H1 (cell line): ENCODE measurements at regions not wholly inside any gene's neighbourhood (a gene's known extent, or its start where the extent isn't known, plus 50 kb on each side); places are given as distances from the start of the nearest gene placed in this dataset.

Experiments
- CTCF ChIA-PET: fragments of 300-600 bp; sonication (Branson Sonifier 250); formaldehyde crosslinking; loops from one replicate; lab custom pipeline; 2021; ENCODE audit not compliant: partially characterized antibody; lab: Charles Lee
- POLR2A ChIA-PET: fragments of 300-600 bp; sonication (Branson Sonifier 250); formaldehyde crosslinking; loops from one replicate; lab custom pipeline; 2021; ENCODE audit warnings: inconsistent platforms; ENCODE audit not compliant: partially characterized antibody; lab: Charles Lee
- DNase-seq, 2 experiments: peaks; one replicate each; pipeline versions ENCODE4 v3.0.0 to v3.0.0-alpha.2; 2010 to 2022; ENCODE audit warnings: low spot score in 2 of 2, low read depth in 1 of 2, mixed read lengths in 1 of 2
- FAIRE-seq: peaks from 2 replicates; lab custom pipeline; 2011; peaks lifted over from hg19 to GRCh38; lab: Jason Lieb, UNC
- H2AFZ ChIP-seq: 2 replicates; pipeline ENCODE4 v1.8.1; 2012; ENCODE audit warnings: low read length, inconsistent platforms
- H2AK5ac ChIP-seq: 2 replicates; pipeline ENCODE4 v1.6.1; 2013; ENCODE audit warnings: low read depth, low read length
- H2BK120ac ChIP-seq: replicated peaks from 2 replicates; pipeline ENCODE3; 2013; ENCODE audit warnings: low read depth, low read length, inconsistent platforms
- H2BK12ac ChIP-seq: 2 replicates; pipeline ENCODE4 v1.6.1; 2013; ENCODE audit warnings: low read depth, low read length
- H2BK15ac ChIP-seq: 2 replicates; pipeline ENCODE4 v1.6.1; 2013; ENCODE audit warnings: low read length
- H2BK20ac ChIP-seq: 2 replicates; pipeline ENCODE4 v1.6.1; 2013; ENCODE audit warnings: low read length
- H2BK5ac ChIP-seq: 2 replicates; pipeline ENCODE4 v1.6.1; 2013; ENCODE audit warnings: low read depth, low read length
- H3K14ac ChIP-seq: 2 replicates; pipeline ENCODE4 v1.6.1; 2013; ENCODE audit warnings: inconsistent platforms; ENCODE audit not compliant: insufficient read length
- H3K18ac ChIP-seq: 2 replicates; pipeline ENCODE4 v1.6.1; 2013; ENCODE audit warnings: low read length; ENCODE audit errors: extremely low read depth
- H3K23ac ChIP-seq: 2 replicates; pipeline ENCODE4 v1.6.1; 2013; ENCODE audit warnings: inconsistent platforms; ENCODE audit not compliant: insufficient read length
- H3K23me2 ChIP-seq: 2 replicates; pipeline ENCODE4 v1.6.1; 2013; ENCODE audit warnings: low read depth, low read length
- H3K27ac ChIP-seq: 2 replicates; pipeline ENCODE4 v1.6.1; 2011; ENCODE audit warnings: low read depth, low read length, inconsistent platforms
- H3K27me3 ChIP-seq, 4 experiments: replicated peaks in 1 of 4; 1 replicate in 1 of 4; 2 replicates in 3 of 4; pipeline versions ENCODE4 v1.6.1 to v1.8.1; 2011 to 2013; ENCODE audit warnings: low read length in 3 of 4, mild to moderate bottlenecking in 3 of 4, inconsistent platforms in 2 of 4, mixed read lengths in 2 of 4, moderate library complexity in 1 of 4; ENCODE audit not compliant: control insufficient read depth in 3 of 4, insufficient read depth in 3 of 4; ENCODE audit errors: extremely low read depth in 1 of 4
- H3K36me3 ChIP-seq, 4 experiments: 2 replicates each; pipeline versions ENCODE4 v1.6.1 to v1.8.1; 2011 to 2013; ENCODE audit warnings: mild to moderate bottlenecking in 4 of 4, low read length in 3 of 4, moderate library complexity in 2 of 4, control low read depth in 1 of 4, inconsistent platforms in 1 of 4; ENCODE audit not compliant: insufficient read depth in 4 of 4, control insufficient read depth in 2 of 4
- H3K4ac ChIP-seq: replicated peaks from 2 replicates; pipeline ENCODE3; 2013; ENCODE audit warnings: low read length, low read depth, mixed read lengths, inconsistent platforms; ENCODE audit not compliant: insufficient read length
- H3K4me1 ChIP-seq, 4 experiments: replicated peaks in 1 of 4; 1 replicate in 1 of 4; 2 replicates in 3 of 4; pipeline versions ENCODE4 v1.6.1 to v1.8.1; 2011 to 2013; ENCODE audit warnings: low read length in 3 of 4, inconsistent platforms in 2 of 4, mixed read lengths in 1 of 4; ENCODE audit not compliant: insufficient read depth in 4 of 4, control insufficient read depth in 3 of 4
- H3K4me2 ChIP-seq, 2 experiments: 2 replicates each; pipeline versions ENCODE4 v1.6.1 to v1.8.1; 2011 to 2013; ENCODE audit warnings: low read depth in 2 of 2, low read length in 2 of 2, control low read depth in 1 of 2, inconsistent platforms in 1 of 2, mild to moderate bottlenecking in 1 of 2; ENCODE audit not compliant: insufficient read depth in 1 of 2
- H3K4me3 ChIP-seq, 4 experiments: fragments of 200-600, 300-600 bp in 1 of 4; sonication (generic), shearing (Covaris generic), sonication (Bioruptor Twin) in 1 of 4; 2 replicates each; pipeline versions ENCODE4 v1.5.1 to v1.8.1; 2011 to 2016; ENCODE audit warnings: low read length in 4 of 4, low read depth in 3 of 4, control low read depth in 2 of 4, inconsistent platforms in 2 of 4, mild to moderate bottlenecking in 2 of 4, mixed read lengths in 1 of 4, moderate library complexity in 1 of 4; ENCODE audit not compliant: insufficient read depth in 2 of 4; ENCODE audit errors: extremely low read depth in 1 of 4
- H3K56ac ChIP-seq: replicated peaks from 2 replicates; pipeline ENCODE3; 2013; ENCODE audit warnings: low read depth, mild to moderate bottlenecking, mixed read lengths, low read length, inconsistent platforms; ENCODE audit not compliant: insufficient read length
- H3K79me1 ChIP-seq: 2 replicates; pipeline ENCODE4 v1.6.1; 2013; ENCODE audit warnings: low read depth, low read length, control low read depth
- H3K79me2 ChIP-seq, 2 experiments: 2 replicates each; pipeline versions ENCODE4 v1.6.1 to v1.8.1; 2012 to 2013; ENCODE audit warnings: low read length in 2 of 2, mild to moderate bottlenecking in 2 of 2, inconsistent platforms in 1 of 2; ENCODE audit not compliant: insufficient read depth in 2 of 2, control insufficient read depth in 1 of 2
- H3K9ac ChIP-seq, 4 experiments: replicated peaks in 1 of 4; 1 replicate in 1 of 4; 2 replicates in 3 of 4; pipeline versions ENCODE4 v1.6.1 to v1.8.1; 2011 to 2013; ENCODE audit warnings: low read depth in 3 of 4, low read length in 3 of 4, control low read depth in 2 of 4, mild to moderate bottlenecking in 2 of 4, moderate library complexity in 2 of 4, inconsistent platforms in 1 of 4; ENCODE audit errors: extremely low read depth in 1 of 4
- H3K9me3 ChIP-seq, 2 experiments: 2 replicates each; pipeline versions ENCODE4 v1.6.1 to v1.8.1; 2012 to 2013; ENCODE audit warnings: mild to moderate bottlenecking in 2 of 2, moderate library complexity in 2 of 2, control low read depth in 1 of 2, inconsistent platforms in 1 of 2, low read depth in 1 of 2, low read length in 1 of 2, mixed read lengths in 1 of 2; ENCODE audit not compliant: insufficient read depth in 2 of 2
- H4K20me1 ChIP-seq, 2 experiments: replicated peaks in 1 of 2; 2 replicates each; pipeline versions ENCODE3 to v1.8.1; 2011 to 2013; ENCODE audit warnings: inconsistent platforms in 2 of 2, low read length in 2 of 2, mild to moderate bottlenecking in 1 of 2; ENCODE audit not compliant: insufficient read depth in 2 of 2, control insufficient read depth in 1 of 2
- H4K5ac ChIP-seq: 2 replicates; pipeline ENCODE4 v1.6.1; 2013; ENCODE audit warnings: low read length, low read depth, mixed read lengths, inconsistent platforms; ENCODE audit not compliant: insufficient read length
- H4K8ac ChIP-seq: 2 replicates; pipeline ENCODE4 v1.8.0; 2013; ENCODE audit warnings: mild to moderate bottlenecking, moderate library complexity, low read length, inconsistent platforms; ENCODE audit not compliant: insufficient read depth; ENCODE audit errors: extremely low read depth
- H4K91ac ChIP-seq: replicated peaks from 2 replicates; pipeline ENCODE3; 2013; ENCODE audit warnings: low read length, mixed read lengths, inconsistent platforms; ENCODE audit not compliant: insufficient read length
- CHD1 ChIP-seq: IDR thresholded peaks from 2 replicates; pipeline ENCODE4 v1.6.1; 2012; ENCODE audit warnings: low read depth, low read length, improper control_type of control experiment
- HDAC6 ChIP-seq: IDR thresholded peaks from one replicate; pipeline ENCODE4 v1.7.1; 2012; ENCODE audit warnings: low read depth, mild to moderate bottlenecking, inconsistent platforms, low read length, moderate library complexity
- WGBS, 2 experiments: shearing (Covaris generic) in 1 of 2; methylation state at CpG; one replicate each; pipeline versions ENCODE4 v1.1.6 to v1.1.7; 2013 to 2015; ENCODE audit warnings: low lambda C conversion rate in 2 of 2, mixed read lengths in 2 of 2, inconsistent platforms in 1 of 2, low coverage in 1 of 2, missing lambda C conversion rate in 1 of 2; ENCODE audit not compliant: insufficient replicate concordance in 2 of 2, insufficient coverage in 1 of 2, insufficient read length in 1 of 2; ENCODE audit errors: extremely low coverage in 1 of 2, missing lambda C conversion rate in 1 of 2; 5-methylcytosine and 5-hydroxymethylcytosine counted together

DNA sequence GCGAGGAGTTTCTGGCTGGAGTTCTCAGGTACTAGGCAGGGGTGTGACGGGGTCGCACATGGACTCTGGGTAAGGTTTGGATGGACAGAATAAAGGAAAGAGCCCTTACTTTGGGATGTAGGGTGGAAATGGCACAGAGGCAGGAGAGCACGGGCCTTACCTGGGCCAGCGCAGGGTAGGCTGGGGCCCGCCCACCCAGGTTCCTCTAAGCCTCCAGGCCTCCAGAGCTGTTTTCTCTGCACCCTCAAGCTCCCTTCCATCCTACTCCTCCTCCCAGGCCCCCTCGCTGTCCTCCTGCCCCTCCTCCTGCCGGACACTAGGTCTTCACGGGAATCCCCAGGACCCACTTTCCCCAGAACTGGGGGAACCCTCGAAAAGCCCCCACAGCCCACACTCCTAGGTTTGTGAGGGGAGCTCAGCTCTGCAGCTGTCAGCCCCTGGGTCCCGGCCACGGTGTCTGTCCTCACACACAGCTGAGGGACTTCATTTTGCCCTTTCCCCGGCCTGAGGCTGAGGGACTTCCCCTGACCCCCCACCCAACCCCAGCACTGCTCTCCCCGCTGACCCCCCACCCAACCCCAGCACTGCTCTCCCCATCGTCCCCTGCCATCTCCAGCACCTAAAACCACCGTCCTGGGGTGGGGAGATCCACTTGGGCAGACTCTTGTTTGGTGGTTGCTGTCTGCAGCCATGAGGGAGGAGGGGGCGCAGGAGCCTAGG, 53.0 kb upstream of the PCSK6 start:
- Histone ChIP-seq H3K18ac (no peak overlapping the region), H4K91ac (no peak overlapping the region), H3K4ac (no peak overlapping the region), H4K8ac (peak overlapping the region; percentile 59; the same call in 1 of the 2 replicates), H3K36me3 (no peaks in the 10 kb centered on the region), H2AFZ (no peak overlapping the region), H2AK5ac (no peak overlapping the region), H4K5ac (no peak overlapping the region), H2BK120ac (no peak overlapping the region), H2BK20ac (no peak overlapping the region), H3K56ac (no peak overlapping the region), H2BK12ac (no peak overlapping the region), H3K27ac (no peak overlapping the region), H3K9ac (no peak overlapping the region), H3K27me3 (no peaks in the 10 kb centered on the region), H3K79me2 (no peaks in the 10 kb centered on the region), H3K14ac (no peak overlapping the region), H2BK5ac (no peak overlapping the region), H3K9me3 (no peaks in the 10 kb centered on the region), H3K79me1 (no peaks in the 10 kb centered on the region), H2BK15ac (no peak overlapping the region), H3K23me2 (no peaks in the 10 kb centered on the region), H3K4me2 (no peak overlapping the region), H3K4me3 (no peak overlapping the region), H3K23ac (no peak overlapping the region), H4K20me1 (no peaks in the 10 kb centered on the region), H3K4me1 (no peaks in the 10 kb centered on the region)
- CTCF ChIA-PET = interaction anchor here (0.7 to 1.2 kb wide), 3 partner anchors 66 to 161 kb away, joined by 3 to 5 read pairs (median 5); no protein-coding TSS in a partner anchor
- 92% methylated on average over 11 of the region's 17 CpGs; no CpG with 5 or more reads in 1 of the 2 experiments for WGBS, 2 experiments
- no peak for DNase-seq
- POLR2A ChIA-PET = no interaction called here
- FAIRE-seq = no peak
- TF ChIP-seq CHD1 (no peak), HDAC6 (no peak)
